HG03342 (cell line): ENCODE measurements at regions not wholly inside any gene's neighbourhood (a gene's known extent, or its start where the extent isn't known, plus 50 kb on each side); places are given as distances from the start of the nearest gene placed in this dataset.

Experiments used
- ATAC-seq: cut with Tn5 transposase; IDR thresholded peaks from one replicate; pipeline ENCODE4 v1.9.1; 2021; ENCODE audit warnings: mild to moderate bottlenecking, moderate library complexity; ENCODE audit not compliant: unreplicated experiment

DNA sequence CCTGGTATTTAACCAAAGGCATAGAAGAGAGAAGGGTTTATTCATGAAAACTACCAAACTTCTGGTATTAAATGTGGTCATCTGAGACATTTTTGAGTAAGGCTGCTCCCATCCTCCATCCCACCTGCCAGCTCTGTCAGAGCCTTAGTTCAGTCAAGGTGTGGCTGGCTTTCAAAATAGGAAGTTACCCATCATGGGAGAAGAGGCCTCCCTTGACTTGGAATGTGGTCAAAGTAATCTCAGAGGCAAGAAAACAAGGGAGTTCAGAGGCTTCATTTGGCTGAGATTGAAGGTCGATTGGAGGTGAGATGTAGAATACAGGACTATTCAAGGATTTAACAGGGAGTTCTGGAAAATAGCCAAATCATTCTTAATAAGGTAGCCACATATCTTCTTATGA lies 540.4 kb upstream of the ARRDC4 start:
- no peak for ATAC-seq

DNA sequence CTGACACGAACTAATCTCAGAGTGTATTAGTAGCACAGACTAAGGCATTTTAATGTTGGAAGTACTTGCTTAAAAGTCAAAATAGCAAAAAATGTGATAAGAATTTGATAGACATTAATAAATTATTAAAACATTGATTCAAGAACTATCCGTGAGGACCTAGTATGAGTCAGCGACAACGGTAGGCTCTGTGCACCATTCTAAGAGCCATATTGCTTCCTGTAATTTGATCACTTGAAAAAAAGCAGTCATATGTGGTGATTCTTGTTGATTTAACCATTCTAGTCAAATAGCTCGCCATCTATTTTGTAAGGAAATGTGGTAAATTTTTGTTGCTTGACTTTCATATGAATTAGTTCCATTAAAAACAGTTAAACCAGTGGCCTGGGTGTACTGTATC lies 534.9 kb upstream of the ARRDC4 start:
- no peak for ATAC-seq

- no peak for ATAC-seq
Observed at GRCh38 chr15:97443101-97443500, 517.4 kb upstream of the ARRDC4 start.

DNA sequence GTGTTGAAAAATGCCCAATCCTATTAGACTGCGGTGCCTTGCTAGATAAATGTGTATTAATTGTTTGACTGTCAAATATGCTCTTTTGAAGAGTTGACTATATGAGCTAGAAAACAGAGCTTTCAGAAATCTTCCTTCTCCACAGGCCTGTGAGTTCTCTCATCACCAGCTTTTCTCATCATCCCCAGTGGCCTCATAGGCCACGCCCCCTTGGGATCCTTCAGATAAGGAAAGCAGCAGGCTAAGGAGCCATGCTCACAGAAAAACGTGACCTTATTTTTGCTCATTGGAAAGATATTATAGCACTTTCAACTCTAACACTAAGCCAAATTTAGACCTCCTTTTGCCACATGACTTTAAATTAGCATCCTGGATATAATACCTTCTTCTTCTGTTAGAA lies 514.4 kb upstream of the ARRDC4 start:
- ATAC-seq: no peak

- no peak for ATAC-seq
Observed at GRCh38 chr15:97456521-97457202, 503.8 kb upstream of the ARRDC4 start.

- ATAC-seq: no peak
Observed at GRCh38 chr15:97457203-97457847, 503.2 kb upstream of the ARRDC4 start.

DNA sequence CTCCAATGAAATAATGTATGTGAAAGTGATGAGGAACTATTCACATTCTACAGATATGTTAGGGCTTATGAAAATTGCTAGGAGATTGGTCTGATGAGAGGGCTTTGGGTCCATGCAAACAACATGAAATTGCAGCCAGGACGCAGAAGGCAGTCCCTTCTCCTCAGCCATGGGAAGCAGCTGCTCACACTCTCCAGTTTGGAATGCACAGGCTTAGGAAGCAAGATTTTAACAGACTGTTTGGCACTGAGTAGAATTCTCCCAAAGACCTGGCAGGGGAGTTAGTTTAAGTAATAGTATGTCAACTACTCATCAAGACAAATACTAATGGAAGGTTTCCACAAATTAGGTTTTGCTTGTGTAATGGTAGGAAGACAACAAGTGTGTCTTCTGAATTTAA lies 500.7 kb upstream of the ARRDC4 start:
- ATAC-seq: no peak

- ATAC-seq: no peak
Observed at GRCh38 chr15:97461226-97461625, 499.3 kb upstream of the ARRDC4 start.

- no peak for ATAC-seq
Observed at GRCh38 chr15:97463696-97464095, 496.8 kb upstream of the ARRDC4 start.

GRCh38 chr15:97470417-97470816 lies 490.1 kb upstream of the ARRDC4 start:
- ATAC-seq: no peak

DNA sequence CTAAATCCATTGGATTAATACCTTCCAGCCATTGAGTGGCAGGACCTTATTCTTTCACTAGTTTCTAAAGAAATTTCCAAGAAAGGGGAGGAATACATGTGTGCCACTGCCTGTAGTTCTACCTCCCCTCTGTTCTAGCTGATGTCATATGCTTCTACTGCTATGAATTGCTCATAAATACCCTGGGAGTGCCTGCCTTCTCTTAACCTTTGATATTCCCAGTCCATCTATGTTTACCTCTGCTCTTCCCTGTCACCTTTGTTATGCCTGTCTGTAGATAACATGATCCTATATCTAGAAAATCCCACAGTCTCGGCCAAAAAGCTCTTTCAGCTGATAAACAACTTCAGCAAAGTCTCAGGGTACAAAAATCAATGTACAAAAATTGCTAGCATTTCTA lies 486.9 kb upstream of the ARRDC4 start:
- no peak for ATAC-seq

DNA sequence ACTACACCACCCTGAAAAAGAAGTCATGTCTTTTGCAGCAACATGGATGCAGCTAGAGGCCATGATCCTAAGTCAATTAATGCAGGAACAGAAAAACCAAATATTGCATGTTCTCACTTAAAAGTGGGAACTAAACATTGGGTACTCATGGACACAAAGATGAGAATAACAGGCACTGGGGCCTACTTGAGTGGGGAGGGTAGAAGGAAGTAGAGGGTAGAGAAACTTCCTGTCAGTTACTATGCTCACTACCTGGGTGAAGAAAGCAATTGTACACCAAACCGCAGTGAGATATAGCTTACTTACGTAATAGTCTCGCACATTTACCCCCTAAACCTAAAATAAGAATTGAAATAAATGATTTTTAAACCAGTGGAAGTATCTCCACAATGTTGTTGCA lies 480.5 kb upstream of the ARRDC4 start:
- ATAC-seq: no peak

GRCh38 chr15:97482521-97482920 lies 478.0 kb upstream of the ARRDC4 start:
- no peak for ATAC-seq

GRCh38 chr15:97483232-97483631 lies 477.3 kb upstream of the ARRDC4 start:
- ATAC-seq: no peak

DNA sequence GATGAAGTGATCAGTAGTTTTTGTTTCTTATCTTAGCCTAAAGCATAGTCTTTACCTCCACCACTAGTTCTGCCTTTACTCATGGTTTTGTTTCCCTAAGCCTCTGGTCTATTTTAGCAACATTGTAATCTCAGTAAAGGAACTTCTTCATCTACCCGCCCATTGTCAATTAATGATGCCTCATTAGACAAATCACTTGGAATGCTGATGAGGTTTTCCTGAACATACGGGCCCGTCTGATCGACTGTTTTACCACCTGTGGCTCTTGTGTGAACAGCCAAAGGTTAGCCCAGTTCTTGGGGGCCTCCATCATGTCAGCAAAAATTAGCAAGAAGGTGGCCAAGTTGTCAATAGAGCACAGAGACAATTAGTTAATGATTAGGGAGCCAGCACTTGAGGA lies 470.1 kb upstream of the ARRDC4 start:
- no peak for ATAC-seq

DNA sequence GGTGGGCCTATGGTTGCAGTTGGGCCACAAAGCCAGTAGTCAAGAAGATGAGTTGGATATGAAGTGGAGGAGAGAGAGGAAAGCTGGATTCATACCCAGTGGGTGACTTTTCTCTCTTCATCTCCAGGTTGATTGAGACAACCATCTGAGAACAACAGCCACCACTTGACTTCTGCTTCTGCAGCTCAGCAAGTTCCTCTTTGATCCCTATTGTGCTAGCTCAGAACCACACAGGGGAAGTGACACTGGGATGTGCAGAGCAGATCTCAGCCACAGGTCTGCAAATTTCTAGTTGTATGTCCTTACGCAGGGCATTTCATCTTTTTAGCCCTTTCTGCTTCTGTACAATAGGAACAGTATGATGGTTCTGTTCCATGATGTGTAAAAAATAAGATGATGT lies 459.2 kb upstream of the ARRDC4 start:
- ATAC-seq: no peak

- no peak for ATAC-seq
Observed at GRCh38 chr15:97502038-97502437, 458.5 kb upstream of the ARRDC4 start.

DNA sequence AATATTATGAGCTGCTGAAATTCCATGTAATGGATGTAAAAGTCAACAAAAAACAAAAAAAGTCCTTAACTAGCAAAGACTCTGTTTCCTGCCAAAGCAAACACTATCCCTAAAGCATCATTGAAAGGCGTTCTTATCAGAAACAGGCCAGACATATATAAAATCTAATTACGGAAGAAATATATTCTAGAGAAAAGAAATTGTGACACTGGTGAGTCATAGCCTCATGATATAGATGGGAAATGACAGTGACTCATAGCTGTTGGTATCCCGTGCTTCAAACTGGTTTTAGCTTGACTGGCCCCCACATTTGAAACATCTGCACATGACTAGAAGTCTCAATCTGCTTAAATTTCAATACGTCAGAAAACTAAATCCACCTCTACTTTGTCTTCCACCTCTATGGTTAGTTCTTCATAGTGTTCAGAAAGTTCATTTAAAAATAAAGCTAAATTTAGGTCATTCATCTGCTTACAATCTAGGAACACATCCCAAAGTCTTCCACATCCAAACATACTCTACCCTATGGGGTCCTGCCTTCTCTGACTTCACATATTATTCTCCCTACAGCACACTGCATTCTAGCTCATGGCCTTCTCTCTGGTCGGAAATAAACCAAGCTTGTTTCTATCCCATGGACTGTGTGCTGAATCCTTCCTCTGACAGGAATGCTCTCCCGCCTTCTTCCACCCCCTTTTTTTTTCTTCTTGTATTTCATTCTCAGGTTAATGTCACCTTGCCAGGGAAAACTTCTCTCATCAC lies 456.3 kb upstream of the ARRDC4 start:
- ATAC-seq: no peak

GRCh38 chr15:97517737-97518136 lies 442.8 kb upstream of the ARRDC4 start:
- ATAC-seq: no peak

- no peak for ATAC-seq
Observed at GRCh38 chr15:97520689-97521088, 439.8 kb upstream of the ARRDC4 start.

DNA sequence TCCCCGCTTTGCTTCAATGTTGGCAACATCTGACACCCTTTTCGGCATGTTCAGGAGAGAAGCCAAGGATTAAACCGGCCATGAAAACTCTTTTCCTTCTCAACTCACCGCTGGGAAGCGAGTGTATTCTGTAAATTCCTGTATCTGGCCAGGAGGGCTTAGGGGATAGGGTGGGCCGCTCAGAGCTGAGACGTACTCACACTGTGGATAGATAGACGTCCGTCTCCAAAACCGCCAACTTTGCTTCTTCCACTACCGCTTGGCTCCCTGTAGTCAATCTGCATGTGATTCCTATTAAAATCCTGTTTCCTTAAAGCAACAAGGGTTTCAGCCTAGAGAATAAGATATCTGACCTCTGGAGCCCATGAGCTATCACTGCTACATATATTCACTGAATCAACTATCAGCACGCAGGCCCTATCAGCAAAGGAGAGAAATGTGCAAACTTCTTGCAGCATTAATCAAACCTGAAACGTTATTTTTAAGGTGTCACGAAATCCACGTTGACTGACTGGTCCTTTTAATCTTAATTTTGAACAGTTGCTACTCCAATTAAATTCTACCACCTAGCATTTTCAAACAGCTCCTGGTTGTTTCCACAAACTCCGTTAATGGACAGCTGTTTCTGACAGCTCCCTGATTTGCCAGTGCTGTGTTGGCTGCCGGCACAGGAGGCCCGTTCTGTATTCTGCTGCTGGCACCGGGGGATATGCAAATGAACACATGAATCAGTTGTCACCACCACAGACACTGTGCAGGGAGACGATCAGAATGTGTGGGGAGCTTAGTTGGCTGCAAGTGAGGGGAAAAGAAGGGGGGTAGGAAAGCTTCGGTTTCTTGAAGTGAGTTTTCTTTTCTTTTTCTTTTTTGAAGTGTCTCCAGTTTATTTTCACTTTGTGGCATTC lies 438.9 kb upstream of the ARRDC4 start:
- no peak for ATAC-seq
